Activated T-cell treated with anti-CD3 and anti-CD28 coated beads, Interleukin-2, amount 50 U/mL, for 1 hour (primary cell): ENCODE measurements at regions not wholly inside any gene's neighbourhood (a gene's known extent, or its start where the extent isn't known, plus 50 kb on each side); places are given as distances from the start of the nearest gene placed in this dataset.

Experiments used
- DNase-seq: peaks from one replicate; pipeline ENCODE4 v3.0.0-alpha.2; 2020

GRCh38 chr11:69348414-69349235, 54.7 kb downstream of the MYEOV start:
- DNase-seq, result no peak

DNA sequence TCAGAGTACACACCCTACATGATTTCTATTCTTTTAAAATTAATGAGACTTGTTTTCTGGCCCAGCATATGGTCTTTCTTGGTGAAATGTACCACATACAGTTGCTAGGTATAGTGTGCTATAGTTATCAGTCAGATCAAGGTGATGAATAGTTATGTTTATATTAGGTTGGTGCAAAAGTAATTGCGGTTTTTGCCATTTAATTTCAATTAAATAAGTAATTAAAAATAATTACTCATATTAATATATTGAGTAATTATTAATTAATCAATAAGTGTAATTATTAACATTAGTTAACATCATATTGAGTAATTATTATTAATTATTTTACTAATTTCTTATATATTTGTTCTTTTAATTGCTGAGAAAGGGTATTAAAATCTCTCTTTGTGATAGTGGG, 56.1 kb downstream of the MYEOV start:
- DNase-seq, result no peak

DNA sequence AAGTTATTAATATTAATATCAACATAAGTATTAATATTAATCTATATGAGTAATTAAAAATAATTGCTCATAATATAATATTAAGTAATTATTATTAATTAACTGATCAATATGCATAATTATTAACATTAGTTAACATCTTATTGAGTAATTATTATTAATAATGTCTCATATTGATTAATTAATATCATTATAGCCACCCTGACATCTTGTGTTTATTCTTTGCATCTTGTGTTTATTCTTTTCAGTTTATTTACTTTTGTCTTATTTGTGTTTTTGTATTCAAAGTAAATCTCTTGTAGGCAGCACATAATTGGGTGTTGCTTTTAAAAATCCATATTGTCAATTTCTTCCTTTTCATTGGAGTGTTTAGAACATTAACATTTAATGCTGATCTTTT, 56.6 kb downstream of the MYEOV start:
- DNase-seq, result no peak

DNA sequence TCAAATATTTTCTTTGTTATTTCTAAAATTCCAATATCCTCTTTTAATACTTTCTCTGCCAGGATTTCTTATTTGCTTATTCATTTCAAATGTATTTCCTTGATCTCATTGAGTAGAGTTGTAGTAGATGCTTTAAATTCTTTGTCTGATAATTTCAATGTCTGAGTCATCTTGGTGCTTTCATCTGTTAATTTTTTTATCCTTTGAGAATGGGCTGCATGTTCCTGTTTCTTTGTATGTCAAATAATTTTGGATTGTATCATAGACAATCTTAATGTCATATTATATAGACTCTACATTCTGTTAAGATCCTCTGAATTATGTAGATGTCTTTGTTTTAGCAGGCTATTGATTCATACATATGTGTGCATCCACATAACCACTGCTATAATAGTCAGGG, 57.5 kb downstream of the MYEOV start:
- no peak for DNase-seq

DNA sequence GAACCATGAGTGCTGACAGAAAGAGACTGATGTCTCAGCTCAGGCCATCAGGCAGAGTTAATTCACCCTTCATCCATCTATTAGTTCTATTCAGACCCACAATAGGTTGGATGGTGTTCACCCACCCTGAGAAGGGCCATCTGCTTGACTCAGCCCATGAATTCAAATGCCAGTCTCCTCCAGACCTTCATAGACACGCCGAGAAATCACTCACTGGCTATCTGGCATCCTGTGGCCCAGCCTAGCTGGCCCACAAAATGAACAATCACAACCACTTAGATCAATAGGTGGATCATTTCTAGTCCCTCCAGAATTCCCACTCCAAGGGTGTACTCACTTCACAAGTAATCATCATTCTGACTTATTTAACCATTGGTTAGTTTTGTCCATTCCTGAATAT, 58.2 kb downstream of the MYEOV start:
- no peak for DNase-seq

- DNase-seq, result no peak
These were observed 58.9 kb downstream of the MYEOV start for GRCh38 chr11:69352715-69353319.

GRCh38 chr11:69353696-69354544, 60.0 kb downstream of the MYEOV start:
- DNase-seq, result no peak

GRCh38 chr11:69354545-69354897, 60.6 kb downstream of the MYEOV start:
- no peak for DNase-seq

DNA sequence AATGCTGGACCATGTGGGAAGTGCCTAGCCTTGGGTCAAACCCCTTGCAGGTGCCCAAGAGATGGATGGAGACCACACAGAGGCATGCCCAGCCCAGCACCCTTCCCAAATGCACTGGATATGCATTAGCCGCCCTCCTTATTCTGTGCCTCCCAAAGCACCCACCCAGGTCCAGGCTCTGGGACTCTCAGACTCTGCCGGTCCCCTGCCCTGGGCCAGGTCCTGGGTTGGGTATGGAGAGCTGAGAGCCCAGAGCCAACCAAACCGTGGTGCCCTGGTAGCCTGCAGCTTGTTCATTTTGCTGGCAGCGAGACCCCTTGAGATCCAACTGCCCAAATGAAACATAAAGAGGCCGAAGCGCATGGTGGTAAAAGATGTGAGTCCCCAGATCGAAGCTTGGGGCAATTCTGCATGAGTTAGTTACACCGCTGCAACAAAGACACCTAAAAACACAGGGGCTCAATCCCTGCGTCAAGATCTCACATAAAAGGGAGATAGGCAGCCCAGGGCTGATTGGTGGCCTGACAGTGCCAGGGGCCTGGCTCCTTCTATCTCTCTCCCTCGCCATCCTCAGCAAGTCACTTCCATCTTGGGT, 61.5 kb downstream of the MYEOV start:
- no peak for DNase-seq

DNA sequence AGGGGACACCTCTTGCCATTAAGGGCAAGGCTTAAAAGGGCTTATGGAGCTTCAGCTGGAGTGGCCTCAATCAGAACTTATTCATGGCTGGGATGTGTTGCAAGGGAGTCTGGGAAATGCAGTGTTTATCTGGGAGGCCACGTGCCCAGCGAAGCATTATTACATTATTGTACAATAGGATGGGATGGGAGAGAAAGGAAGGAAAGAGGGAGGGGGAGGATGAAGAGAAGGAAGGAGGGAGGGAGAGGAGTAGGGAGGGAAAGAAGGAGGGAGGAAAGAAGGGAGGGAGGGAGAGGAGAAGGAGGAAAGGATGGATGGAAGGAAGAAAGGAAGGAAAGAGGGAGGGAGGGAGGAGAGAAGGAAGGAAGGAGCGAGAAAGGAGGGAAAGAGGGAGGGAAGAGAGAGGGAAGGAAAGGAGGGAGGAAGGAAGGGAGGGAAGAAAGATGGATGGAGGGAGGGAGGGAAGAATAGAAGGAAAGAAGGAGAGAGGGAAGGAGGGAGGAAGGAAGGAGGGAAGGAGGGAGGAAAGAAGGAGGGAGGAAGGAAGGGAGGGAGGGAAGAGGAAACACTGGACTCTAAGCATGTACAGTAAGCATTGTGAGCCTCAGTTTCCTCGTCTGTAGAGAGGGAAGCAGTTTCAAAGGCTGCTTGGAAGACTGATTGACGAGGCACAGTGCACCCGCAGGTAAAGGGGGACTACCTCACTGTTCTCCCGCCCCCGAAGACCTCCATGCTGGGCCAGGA, 62.2 kb downstream of the MYEOV start:
- DNase-seq, result no peak

- DNase-seq, result no peak
These were observed 62.9 kb downstream of the MYEOV start for GRCh38 chr11:69356703-69357457.

DNA sequence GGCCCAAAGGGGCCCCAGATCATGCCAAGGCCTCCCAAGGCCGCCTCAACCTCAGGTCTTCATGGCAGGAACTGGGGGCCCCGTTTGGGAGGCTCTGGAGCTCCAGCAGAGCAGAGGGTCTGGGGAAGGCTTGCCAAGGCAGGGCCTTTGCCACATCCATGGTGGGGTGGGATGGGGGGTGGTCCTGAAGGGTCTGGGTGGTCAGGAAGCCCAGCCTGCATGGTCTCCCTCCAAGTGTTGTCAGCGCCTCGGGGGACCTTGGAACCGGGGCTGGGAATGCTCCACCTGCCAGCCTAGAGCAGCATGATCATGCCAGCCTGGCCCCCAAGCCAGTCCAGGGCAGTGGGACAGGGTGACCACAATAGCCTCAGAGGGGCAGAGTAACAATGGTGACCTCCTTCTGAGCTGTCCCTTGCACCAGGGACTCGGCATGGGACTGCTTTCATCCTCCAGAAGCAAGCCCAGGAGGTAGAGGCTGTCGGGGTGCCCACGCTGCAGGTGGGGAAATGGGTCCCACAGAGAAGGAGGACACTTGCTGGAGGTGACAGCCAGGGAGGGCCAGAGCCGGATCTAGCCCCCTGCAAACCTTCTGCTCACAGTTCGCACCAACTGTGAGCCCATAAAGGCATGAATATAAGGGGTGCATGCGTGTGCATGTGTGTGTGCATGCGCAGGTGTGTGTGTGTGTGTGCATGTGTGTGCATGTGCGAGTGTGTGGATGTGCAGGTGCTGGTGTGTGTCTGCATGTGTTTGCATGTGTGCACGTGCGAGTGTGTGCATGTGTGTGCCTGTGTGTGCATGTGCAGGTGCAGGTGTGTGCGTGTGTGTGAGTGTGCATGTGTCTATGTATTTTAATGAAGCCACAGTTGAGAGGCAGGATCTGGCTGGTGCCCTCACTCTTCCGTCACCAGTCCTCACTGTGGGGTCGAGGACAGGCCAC, 63.8 kb downstream of the MYEOV start:
- no peak for DNase-seq

GRCh38 chr11:69358398-69359020, 64.6 kb downstream of the MYEOV start:
- DNase-seq, result no peak

DNA sequence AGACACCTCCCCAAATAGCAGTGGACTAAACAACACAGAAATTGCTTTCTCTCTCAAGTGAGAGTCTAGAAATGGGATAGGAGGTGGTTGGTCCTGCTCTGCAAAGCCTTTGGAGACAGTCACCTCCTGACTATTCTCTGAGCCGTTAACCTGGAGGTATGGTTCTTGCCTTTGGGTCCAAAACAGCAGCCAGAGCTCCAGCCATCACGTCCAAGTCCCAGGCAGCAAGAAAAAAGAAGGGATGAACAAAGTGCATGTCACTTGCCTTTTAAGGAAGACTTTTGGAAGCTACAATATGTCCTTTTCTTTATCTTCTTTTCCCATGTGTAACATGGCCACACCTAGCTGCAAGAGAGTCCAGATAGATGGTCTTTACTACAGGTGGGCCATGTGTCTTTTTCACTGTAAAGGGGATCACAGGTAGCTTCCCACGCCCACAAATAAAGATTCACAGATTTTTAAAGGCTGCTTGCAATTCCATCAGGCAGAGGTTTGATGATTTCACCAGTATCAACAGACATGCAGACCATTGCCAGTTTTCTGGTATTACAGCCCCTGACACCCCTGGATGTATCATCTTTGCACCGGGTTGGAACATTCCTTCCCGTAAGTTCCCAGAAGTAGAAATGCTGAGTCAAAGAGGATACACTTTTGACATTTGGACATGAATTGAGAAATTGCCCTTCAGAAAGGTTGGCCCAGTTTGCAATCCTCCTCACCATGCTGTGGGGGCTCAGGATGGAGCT, 66.0 kb downstream of the MYEOV start:
- no peak for DNase-seq

- DNase-seq, result no peak
These were observed 66.7 kb downstream of the MYEOV start for GRCh38 chr11:69360606-69361005.

DNA sequence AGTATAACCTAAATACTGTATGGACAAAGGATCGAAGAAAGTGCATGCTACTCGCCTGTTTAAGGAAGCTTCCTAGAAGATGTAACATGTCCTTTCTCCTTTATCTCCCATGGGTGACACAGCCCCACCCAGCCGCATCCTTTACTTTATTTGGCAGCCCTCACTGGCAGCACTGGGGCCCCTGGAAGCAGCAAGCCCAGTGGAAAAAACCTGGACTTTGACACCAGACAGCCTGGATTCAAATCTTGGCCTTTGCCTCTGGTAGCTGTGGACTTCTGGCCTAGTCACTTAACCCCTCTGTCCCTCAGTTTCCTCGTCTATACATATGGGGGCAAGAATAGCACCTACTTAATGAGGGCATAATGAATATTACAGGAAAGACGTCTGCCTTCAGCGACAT, 67.1 kb downstream of the MYEOV start:
- no peak for DNase-seq

DNA sequence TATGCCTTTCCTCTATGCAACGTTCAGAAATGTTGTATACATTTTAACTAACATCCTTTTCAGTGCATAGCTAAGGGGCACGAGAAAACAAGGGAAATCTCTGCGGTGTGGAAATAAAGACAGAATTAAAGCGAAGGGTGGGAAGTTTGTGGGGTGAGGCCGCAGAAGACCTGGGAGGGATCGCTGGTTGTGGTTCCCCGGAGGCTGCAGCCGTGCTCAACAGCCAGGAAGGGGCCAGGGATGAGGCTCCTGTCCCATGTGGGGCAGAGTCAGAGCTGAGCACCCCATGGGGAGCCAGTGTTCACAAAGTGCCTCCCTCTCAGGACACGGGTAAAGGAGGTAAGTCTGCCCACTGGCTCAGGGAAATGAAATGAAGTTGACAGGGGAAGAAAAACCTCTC, 67.5 kb downstream of the MYEOV start:
- DNase-seq, result no peak

DNA sequence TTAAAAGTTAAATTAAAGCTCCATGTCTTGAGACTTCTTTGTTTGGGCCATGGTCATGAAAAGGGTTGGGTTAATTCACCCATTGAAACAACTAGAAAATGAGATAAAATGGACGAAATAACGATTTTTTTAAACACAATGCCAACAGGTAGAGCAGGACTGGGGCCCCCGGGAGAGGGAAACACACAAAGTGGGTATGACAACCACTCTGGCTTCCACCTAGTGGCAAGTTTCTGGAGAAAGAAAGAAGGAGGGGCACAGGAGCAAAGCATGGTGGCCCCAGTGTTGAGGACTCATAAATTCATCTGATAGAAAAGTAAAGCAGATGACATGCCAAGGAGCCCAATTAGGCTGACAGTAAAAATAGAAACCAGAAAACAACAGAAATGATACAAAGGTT, 68.4 kb downstream of the MYEOV start:
- DNase-seq, result no peak

- no peak for DNase-seq
These were observed 71.0 kb downstream of the MYEOV start for GRCh38 chr11:69364921-69365320.

DNA sequence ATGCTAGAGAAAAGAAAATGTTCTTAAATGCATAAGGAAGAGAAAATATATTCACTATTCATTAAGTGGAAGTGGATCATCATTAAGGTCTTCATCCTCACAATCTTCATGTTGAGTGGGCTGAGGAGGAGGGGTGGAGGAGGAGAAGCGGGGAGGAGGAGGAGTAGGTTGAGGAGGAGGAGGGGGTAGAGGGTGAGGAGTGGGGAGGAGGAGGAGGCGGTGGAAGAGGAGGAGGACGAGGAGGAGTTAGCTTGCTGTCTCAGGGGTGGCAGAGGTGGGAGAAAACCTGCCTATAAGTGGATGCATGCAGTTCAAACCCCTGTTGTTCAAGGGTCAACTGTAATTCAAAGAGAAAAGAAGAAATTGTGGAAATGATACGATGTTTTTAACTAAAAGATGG, 71.6 kb downstream of the MYEOV start:
- DNase-seq, result no peak
